Transverse colon (tissue), 4 donors: ENCODE measurements at regions not wholly inside any gene's neighbourhood (a gene's known extent, or its start where the extent isn't known, plus 50 kb on each side); places are given as distances from the start of the nearest gene placed in this dataset.
"Not testable (repeated sequence)": the region's sequence is repeated elsewhere in the genome, so short reads cannot be mapped to it uniquely, and the experiment has no call there.

Experiments used
- DNase-seq: peaks from one replicate; pipeline ENCODE4 v3.0.0-alpha.2; 2019
- H3K27ac ChIP-seq, 4 donors: fragments of 200-600 bp; sonication (generic); 2 replicates each; pipeline ENCODE4 v1.5.1; 2016 to 2018; ENCODE audit warnings: inconsistent platforms in 4 of 4
- H3K27me3 ChIP-seq: fragments of 200-600 bp; sonication (generic); 2 replicates; pipeline ENCODE4 v1.5.1; 2017; ENCODE audit warnings: inconsistent platforms
- H3K36me3 ChIP-seq, 4 donors: fragments of 200-600 bp; sonication (generic); 2 replicates each; pipeline ENCODE4 v1.5.1; 2017 to 2019; ENCODE audit warnings: inconsistent platforms in 4 of 4
- H3K4me1 ChIP-seq, 4 donors: fragments of 200-600 bp; sonication (generic); 2 replicates each; pipeline ENCODE4 v1.5.1; 2017 to 2020; ENCODE audit warnings: inconsistent platforms in 4 of 4
- H3K4me3 ChIP-seq, 4 donors: fragments of 200-600 bp; sonication (generic); 1 replicate in 1 of 4; 2 replicates in 3 of 4; pipeline versions ENCODE4 v1.5.1 to v1.6.1; 2017 to 2019; ENCODE audit warnings: inconsistent platforms in 4 of 4
- H3K9me3 ChIP-seq, 2 donors: fragments of 200-600 bp; sonication (generic); 2 replicates each; pipeline ENCODE4 v1.5.1; 2017 to 2019; ENCODE audit warnings: inconsistent platforms in 2 of 2
- WGBS, 2 donors: methylation state at CpG; one replicate each; pipeline ENCODE4 v1.1.5; 2018; ENCODE audit warnings: low coverage in 1 of 2; 5-methylcytosine and 5-hydroxymethylcytosine counted together
- in situ Hi-C, 4 donors: fragments of 200-750 bp; cut with MboI; loops; one replicate each; pipeline versions ENCODE4 v1.15.0 to v1.15.1; 2017; ENCODE audit warnings: low sequenced_read_pairs in 3 of 4, low pct_ligation_motif_present in 1 of 4, low pct_unique_long_range_greater_than_20kb in 1 of 4
- intact Hi-C: fragments of 100-400 bp; cut with DNase I; formaldehyde crosslinking; loops from one replicate; pipeline ENCODE4 v1.15.1; 2023; ENCODE audit warnings: low total_unique reads

DNA sequence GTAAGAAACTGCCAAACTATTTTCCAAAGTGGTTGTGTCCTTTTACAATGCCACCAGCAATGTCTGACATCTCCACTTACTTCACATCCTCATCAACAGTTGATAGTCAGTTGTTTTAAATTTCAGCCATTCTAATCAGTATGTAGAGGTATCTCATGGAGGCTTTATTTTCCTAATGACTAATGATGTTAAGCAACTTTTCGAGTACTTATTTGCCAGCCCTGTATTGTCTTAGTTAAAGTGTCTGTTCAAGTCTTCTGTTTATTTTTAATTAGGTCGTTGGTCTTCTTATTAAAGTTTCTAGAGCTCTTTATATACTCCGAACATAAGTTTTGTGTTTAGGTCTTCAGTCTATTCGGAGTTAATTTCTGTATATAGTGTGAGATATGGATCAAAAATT, 54.9 kb upstream of the NBPF12 start:
- H3K36me3 ChIP-seq, H3K27me3 ChIP-seq, in situ Hi-C loops, H3K9me3 ChIP-seq, DNase-seq, H3K4me1 ChIP-seq, intact Hi-C loops, H3K4me3 ChIP-seq, H3K27ac ChIP-seq: not testable (repeated sequence)
- WGBS, 2 donors, result 75% methylated on average over 4 of the region's 4 CpGs; no CpG with 5 or more reads in 1 of the 2 donors

- DNase-seq, intact Hi-C loops, H3K9me3 ChIP-seq, H3K4me1 ChIP-seq, H3K27me3 ChIP-seq, H3K4me3 ChIP-seq, H3K36me3 ChIP-seq, in situ Hi-C loops, H3K27ac ChIP-seq: not testable (repeated sequence)
- WGBS, 2 donors, result no CpG with 5 or more reads among the region's 8 CpGs
These were observed 57.0 kb upstream of the NBPF12 start for GRCh38 chr1:146881096-146881495.

- H3K27me3 ChIP-seq, H3K4me3 ChIP-seq, H3K36me3 ChIP-seq, H3K4me1 ChIP-seq, intact Hi-C loops, H3K9me3 ChIP-seq, DNase-seq, H3K27ac ChIP-seq, in situ Hi-C loops: not testable (repeated sequence)
- WGBS, 2 donors, result 43 to 46% methylated on average over 3 of the region's 3 CpGs
These were observed 74.3 kb upstream of the NBPF12 start for GRCh38 chr1:146863799-146864319.

DNA sequence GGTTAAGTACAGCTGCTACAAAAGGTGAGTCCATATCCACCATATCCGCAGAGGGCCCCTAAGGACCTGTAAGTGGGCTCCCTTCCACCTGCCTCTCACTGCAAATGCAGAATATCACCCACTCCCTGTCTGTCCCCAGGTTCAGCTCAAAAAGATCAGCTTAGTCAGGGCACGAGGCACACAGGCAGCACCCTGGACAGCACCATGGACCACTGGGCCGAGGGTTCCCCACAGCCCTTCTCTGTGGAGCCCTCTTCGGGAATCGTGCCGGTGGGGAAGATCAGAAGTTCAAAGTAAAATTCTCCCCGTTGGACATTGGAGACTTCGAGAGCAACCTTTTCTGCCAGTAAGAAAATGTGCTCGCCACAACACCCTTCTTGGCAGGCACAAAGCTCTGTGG, 85.0 kb upstream of the NBPF12 start:
- H3K4me1 ChIP-seq, DNase-seq, in situ Hi-C loops, H3K27me3 ChIP-seq, intact Hi-C loops, H3K4me3 ChIP-seq, H3K36me3 ChIP-seq, H3K9me3 ChIP-seq, H3K27ac ChIP-seq: not testable (repeated sequence)
- 57% methylated on average over 7 of the region's 9 CpGs; no CpG with 5 or more reads in 1 of the 2 donors for WGBS, 2 donors

DNA sequence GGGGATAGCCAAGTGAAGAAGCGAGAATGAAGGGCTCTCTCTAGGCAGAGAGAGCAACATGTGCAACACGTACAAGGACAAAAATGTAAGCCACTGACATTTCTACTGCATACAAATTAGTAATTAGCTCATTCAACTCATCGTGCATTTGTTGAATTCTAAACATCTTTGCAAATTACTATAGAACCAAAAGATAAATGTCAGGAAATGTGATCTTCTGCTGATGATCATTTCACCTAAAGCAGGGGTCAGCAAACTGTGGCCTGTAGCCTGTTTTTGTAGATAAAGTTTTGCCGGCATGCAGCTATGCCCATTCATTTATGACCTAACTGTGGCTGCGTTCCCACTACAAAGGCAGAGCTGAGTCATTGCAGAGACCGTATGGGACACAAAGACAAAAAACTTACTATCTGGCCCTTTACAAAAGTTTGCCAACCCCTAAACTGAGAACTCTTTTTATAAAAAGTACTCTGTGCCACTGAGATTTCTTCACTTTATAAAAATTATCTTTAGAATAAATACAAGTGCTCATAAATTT, 87.7 kb upstream of the NBPF12 start:
- in situ Hi-C loops, H3K27me3 ChIP-seq, H3K4me1 ChIP-seq, DNase-seq, H3K4me3 ChIP-seq, intact Hi-C loops, H3K9me3 ChIP-seq, H3K27ac ChIP-seq, H3K36me3 ChIP-seq: not testable (repeated sequence)
- WGBS, 2 donors, result 53 to 69% methylated on average over 4 to 6 of the region's 6 CpGs

DNA sequence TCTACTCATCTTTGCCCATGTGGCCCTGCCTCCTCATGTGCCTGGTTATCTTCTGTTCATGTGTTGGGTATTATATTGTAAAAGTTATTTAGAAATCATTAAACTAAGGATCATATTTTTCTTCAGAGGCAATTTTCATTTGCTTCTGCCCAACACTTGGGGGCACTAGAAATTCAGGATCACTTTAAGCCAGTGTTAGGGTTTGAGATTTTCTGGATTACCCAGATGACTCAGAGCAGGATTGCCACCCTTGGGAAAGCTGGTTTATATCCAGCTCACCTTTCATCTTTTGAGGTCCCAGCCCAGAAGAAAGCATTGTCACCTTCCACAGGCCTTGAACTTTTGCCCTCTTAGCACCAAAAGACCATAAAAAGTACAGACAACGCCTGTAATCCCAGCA, 99.4 kb upstream of the NBPF12 start:
- intact Hi-C loops, H3K4me1 ChIP-seq, DNase-seq, in situ Hi-C loops, H3K36me3 ChIP-seq, H3K9me3 ChIP-seq, H3K27me3 ChIP-seq, H3K4me3 ChIP-seq, H3K27ac ChIP-seq: not testable (repeated sequence)
- no CpG with 5 or more reads among the region's 1 CpG for WGBS, 2 donors

GRCh38 chr1:146826957-146827356, 111.2 kb upstream of the NBPF12 start:
- H3K27ac ChIP-seq, H3K27me3 ChIP-seq, H3K4me3 ChIP-seq, H3K4me1 ChIP-seq, H3K36me3 ChIP-seq, intact Hi-C loops, DNase-seq, H3K9me3 ChIP-seq, in situ Hi-C loops: not testable (repeated sequence)
- no CpG with 5 or more reads among the region's 1 CpG for WGBS, 2 donors

- H3K4me3 ChIP-seq, H3K4me1 ChIP-seq, H3K9me3 ChIP-seq, H3K36me3 ChIP-seq, intact Hi-C loops, H3K27me3 ChIP-seq, H3K27ac ChIP-seq, DNase-seq, in situ Hi-C loops: not testable (repeated sequence)
- 91 to 100% methylated on average over 1 to 19 of the region's 19 CpGs for WGBS, 2 donors
These were observed 143.9 kb upstream of the NBPF12 start for GRCh38 chr1:146794236-146794635.

DNA sequence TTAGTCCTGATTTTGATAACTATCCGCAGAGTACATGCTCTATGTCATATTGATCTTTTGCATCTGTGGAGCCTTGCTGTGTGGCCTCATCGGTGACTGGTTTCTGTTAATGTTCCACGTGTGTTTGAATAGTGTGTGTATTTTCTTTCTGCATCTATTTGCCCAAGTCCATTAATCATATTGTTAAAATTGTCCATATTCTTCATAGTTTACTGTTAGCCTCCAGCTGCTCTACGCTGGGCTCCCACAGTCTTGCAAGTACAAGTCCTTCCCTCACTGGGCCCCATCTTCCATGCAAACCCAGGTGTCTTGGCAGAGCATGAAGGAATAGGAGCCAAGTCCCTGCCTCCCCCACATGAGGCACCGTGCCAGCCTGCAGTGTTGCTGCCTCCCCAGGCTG, 145.4 kb upstream of the NBPF12 start:
- H3K4me3 ChIP-seq, H3K9me3 ChIP-seq, H3K27me3 ChIP-seq, intact Hi-C loops, H3K27ac ChIP-seq, in situ Hi-C loops, H3K4me1 ChIP-seq, H3K36me3 ChIP-seq, DNase-seq: not testable (repeated sequence)
- WGBS, 2 donors, result 52 to 54% methylated on average over 3 to 4 of the region's 5 CpGs

GRCh38 chr1:146784212-146784940, 153.7 kb upstream of the NBPF12 start:
- intact Hi-C loops, H3K4me1 ChIP-seq, in situ Hi-C loops, H3K27me3 ChIP-seq, H3K36me3 ChIP-seq, DNase-seq, H3K9me3 ChIP-seq, H3K27ac ChIP-seq, H3K4me3 ChIP-seq: not testable (repeated sequence)
- 56% methylated on average over 3 of the region's 3 CpGs; no CpG with 5 or more reads in 1 of the 2 donors for WGBS, 2 donors

GRCh38 chr1:146781235-146781634, 156.9 kb upstream of the NBPF12 start:
- intact Hi-C loops, H3K9me3 ChIP-seq, in situ Hi-C loops, H3K36me3 ChIP-seq, H3K27ac ChIP-seq, H3K4me3 ChIP-seq, H3K27me3 ChIP-seq, H3K4me1 ChIP-seq, DNase-seq: not testable (repeated sequence)
- WGBS, 2 donors, result 61 to 69% methylated on average over 3 to 7 of the region's 7 CpGs
